ENCODE measurements at regions not wholly inside any gene's neighbourhood (a gene's known extent, or its start where the extent isn't known, plus 50 kb on each side); places are given as distances from the start of the nearest gene placed in this dataset.

DNA sequence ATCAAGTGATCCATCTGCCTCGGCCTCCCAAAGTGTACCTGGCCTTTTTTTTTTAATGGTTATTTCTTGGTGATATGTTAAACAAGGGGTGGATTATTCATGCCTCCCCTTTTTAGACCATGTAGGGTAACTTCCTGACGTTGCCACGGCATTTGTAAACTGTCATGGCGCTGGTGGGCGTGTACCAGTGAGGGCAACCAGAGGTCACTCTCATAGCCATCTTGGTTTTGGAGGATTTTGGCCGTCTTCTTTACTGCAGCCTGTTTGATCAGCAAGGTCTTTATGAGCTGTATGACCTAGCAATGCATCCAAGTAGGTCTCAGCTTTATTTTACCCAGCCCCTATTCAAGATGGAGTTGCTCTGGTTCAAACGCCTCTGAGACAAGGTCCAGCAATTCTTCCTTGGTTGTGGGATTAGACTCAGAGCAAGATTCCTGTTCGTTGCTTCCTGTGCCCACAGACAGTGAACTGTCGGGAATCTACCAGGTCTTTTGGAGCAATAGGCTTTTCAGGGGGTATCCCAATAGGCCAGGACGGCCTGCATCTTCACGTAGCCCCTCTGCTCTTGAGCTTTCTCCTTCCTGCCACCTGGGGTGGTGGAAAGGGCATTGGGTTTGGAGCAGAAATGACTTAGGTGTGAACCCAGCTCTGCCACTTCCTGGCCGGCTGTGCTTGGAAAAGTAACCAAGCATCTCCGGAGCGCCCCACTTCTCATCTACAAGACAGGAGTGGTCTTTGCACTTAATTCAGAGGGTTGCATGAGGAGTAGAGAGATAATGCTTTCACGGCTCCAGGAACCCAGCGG lies 52.9 kb upstream of the SEC14L1 start:
- WGBS (ENCODE audit: missing lambda C conversion rate) = 53% methylated on average over 16 of the region's 16 CpGs
- CTCF ChIA-PET = interaction anchor here (0.6 to 6.8 kb wide), 69 partner anchors 10 to 1034 kb away, joined by 3 to 121 read pairs (median 5); partner anchors contain the start of genes MGAT5B and SEC14L1
- 0 out of 2 replicates have a peak, but pooled peaks have one; percentile 15 for TF ChIP-seq TFCP2L1 (CRISPR knock-in tag; IDR thresholded peaks at IDR 0.05)
- no peak for TF ChIP-seq CEBPB (IDR thresholded peaks at IDR 0.05)
- TF ChIP-seq, protein P1, sequence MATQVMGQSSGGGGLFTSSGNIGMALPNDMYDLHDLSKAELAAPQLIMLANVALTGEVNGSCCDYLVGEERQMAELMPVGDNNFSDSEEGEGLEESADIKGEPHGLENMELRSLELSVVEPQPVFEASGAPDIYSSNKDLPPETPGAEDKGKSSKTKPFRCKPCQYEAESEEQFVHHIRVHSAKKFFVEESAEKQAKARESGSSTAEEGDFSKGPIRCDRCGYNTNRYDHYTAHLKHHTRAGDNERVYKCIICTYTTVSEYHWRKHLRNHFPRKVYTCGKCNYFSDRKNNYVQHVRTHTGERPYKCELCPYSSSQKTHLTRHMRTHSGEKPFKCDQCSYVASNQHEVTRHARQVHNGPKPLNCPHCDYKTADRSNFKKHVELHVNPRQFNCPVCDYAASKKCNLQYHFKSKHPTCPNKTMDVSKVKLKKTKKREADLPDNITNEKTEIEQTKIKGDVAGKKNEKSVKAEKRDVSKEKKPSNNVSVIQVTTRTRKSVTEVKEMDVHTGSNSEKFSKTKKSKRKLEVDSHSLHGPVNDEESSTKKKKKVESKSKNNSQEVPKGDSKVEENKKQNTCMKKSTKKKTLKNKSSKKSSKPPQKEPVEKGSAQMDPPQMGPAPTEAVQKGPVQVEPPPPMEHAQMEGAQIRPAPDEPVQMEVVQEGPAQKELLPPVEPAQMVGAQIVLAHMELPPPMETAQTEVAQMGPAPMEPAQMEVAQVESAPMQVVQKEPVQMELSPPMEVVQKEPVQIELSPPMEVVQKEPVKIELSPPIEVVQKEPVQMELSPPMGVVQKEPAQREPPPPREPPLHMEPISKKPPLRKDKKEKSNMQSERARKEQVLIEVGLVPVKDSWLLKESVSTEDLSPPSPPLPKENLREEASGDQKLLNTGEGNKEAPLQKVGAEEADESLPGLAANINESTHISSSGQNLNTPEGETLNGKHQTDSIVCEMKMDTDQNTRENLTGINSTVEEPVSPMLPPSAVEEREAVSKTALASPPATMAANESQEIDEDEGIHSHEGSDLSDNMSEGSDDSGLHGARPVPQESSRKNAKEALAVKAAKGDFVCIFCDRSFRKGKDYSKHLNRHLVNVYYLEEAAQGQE (IDR thresholded peaks at IDR 0.05) = no peak
- TF ChIP-seq ZFP36 (IDR thresholded peaks at IDR 0.05; ENCODE audit: borderline replicate concordance, partially characterized antibody) = no peak
- TF ChIP-seq KDM5A (IDR thresholded peaks at IDR 0.05) = no peak
- peak; percentile 82 for TF ChIP-seq EHF (CRISPR knock-in tag; IDR thresholded peaks at IDR 0.05)
- TF ChIP-seq, protein P2, sequence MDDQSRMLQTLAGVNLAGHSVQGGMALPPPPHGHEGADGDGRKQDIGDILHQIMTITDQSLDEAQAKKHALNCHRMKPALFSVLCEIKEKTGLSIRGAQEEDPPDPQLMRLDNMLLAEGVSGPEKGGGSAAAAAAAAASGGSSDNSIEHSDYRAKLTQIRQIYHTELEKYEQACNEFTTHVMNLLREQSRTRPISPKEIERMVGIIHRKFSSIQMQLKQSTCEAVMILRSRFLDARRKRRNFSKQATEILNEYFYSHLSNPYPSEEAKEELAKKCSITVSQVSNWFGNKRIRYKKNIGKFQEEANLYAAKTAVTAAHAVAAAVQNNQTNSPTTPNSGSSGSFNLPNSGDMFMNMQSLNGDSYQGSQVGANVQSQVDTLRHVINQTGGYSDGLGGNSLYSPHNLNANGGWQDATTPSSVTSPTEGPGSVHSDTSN (IDR thresholded peaks at IDR 0.05) = no peak
- TF ChIP-seq HOXB5 (CRISPR knock-in tag; IDR thresholded peaks at IDR 0.05) = 0 out of 2 replicates have a peak, but pooled peaks have one; percentile 73
- TF ChIP-seq, protein P3, sequence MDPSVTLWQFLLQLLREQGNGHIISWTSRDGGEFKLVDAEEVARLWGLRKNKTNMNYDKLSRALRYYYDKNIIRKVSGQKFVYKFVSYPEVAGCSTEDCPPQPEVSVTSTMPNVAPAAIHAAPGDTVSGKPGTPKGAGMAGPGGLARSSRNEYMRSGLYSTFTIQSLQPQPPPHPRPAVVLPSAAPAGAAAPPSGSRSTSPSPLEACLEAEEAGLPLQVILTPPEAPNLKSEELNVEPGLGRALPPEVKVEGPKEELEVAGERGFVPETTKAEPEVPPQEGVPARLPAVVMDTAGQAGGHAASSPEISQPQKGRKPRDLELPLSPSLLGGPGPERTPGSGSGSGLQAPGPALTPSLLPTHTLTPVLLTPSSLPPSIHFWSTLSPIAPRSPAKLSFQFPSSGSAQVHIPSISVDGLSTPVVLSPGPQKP (IDR thresholded peaks at IDR 0.05; ENCODE audit: low read depth, low read length) = no peak
- peak; percentile 85 for TF ChIP-seq HOXB13 (CRISPR knock-in tag; IDR thresholded peaks at IDR 0.05; ENCODE audit: low read depth)
- TF ChIP-seq HOXA7 (CRISPR knock-in tag; IDR thresholded peaks at IDR 0.05) = no peak
- TF ChIP-seq PHF8 (IDR thresholded peaks at IDR 0.05; ENCODE audit: borderline replicate concordance, low read depth) = no peak
- TF ChIP-seq MAZ (IDR thresholded peaks at IDR 0.05; ENCODE audit: borderline replicate concordance, low read depth, low read length) = no peak
- no peak for TF ChIP-seq RAD21 (conservative IDR thresholded peaks at IDR 0.05 in 1 of 2, IDR thresholded peaks at IDR 0.05 in 1 of 2)
- no peak for TF ChIP-seq HDAC2 (IDR thresholded peaks at IDR 0.05)
- no peak for TF ChIP-seq CHD4 (IDR thresholded peaks at IDR 0.05; ENCODE audit: borderline replicate concordance)
- TF ChIP-seq MYC (IDR thresholded peaks at IDR 0.05; ENCODE audit: borderline replicate concordance, low read length) = no peak
- no peak for TF ChIP-seq MAFK (IDR thresholded peaks at IDR 0.05; ENCODE audit: partially characterized antibody)
- TF ChIP-seq RNF2 (IDR thresholded peaks at IDR 0.05; ENCODE audit: borderline replicate concordance, low read depth) = no peak
- TF ChIP-seq ZSCAN20 (CRISPR knock-in tag; IDR thresholded peaks at IDR 0.05) = no peak
- TF ChIP-seq FOSL2 (IDR thresholded peaks at IDR 0.05) = no peak
- TF ChIP-seq FOSL2 (CRISPR knock-in tag; IDR thresholded peaks at IDR 0.05) = no peak
- TF ChIP-seq ZNF302 (CRISPR knock-in tag; IDR thresholded peaks at IDR 0.05) = peak; percentile 79
- no peak for TF ChIP-seq CBX8 (IDR thresholded peaks at IDR 0.05)
- no peak for TF ChIP-seq POLR2A (IDR thresholded peaks at IDR 0.05; ENCODE audit: low read length)
- TF ChIP-seq FOXS1 (CRISPR knock-in tag; IDR thresholded peaks at IDR 0.05) = 0 out of 2 replicates have a peak, but pooled peaks have one; percentile 42
- TF ChIP-seq, protein P4, sequence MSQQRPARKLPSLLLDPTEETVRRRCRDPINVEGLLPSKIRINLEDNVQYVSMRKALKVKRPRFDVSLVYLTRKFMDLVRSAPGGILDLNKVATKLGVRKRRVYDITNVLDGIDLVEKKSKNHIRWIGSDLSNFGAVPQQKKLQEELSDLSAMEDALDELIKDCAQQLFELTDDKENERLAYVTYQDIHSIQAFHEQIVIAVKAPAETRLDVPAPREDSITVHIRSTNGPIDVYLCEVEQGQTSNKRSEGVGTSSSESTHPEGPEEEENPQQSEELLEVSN (IDR thresholded peaks at IDR 0.05; ENCODE audit: borderline replicate concordance, low read depth) = no peak
- TF ChIP-seq, protein P5, sequence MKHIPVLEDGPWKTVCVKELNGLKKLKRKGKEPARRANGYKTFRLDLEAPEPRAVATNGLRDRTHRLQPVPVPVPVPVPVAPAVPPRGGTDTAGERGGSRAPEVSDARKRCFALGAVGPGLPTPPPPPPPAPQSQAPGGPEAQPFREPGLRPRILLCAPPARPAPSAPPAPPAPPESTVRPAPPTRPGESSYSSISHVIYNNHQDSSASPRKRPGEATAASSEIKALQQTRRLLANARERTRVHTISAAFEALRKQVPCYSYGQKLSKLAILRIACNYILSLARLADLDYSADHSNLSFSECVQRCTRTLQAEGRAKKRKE (CRISPR knock-in tag; IDR thresholded peaks at IDR 0.05; ENCODE audit: low read depth) = no peak
- no peak for TF ChIP-seq RCOR1 (IDR thresholded peaks at IDR 0.05; ENCODE audit: low read depth, low read length)
- TF ChIP-seq, protein P6, sequence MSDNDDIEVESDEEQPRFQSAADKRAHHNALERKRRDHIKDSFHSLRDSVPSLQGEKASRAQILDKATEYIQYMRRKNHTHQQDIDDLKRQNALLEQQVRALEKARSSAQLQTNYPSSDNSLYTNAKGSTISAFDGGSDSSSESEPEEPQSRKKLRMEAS (IDR thresholded peaks at IDR 0.05) = no peak
- no peak for TF ChIP-seq JUNB (IDR thresholded peaks at IDR 0.05)
- TF ChIP-seq CBX2 (IDR thresholded peaks at IDR 0.05; ENCODE audit: borderline replicate concordance, low read depth) = no peak
- no peak for TF ChIP-seq EP300 (IDR thresholded peaks at IDR 0.05)
- 0 out of 2 replicates have a peak, but pooled peaks have one; percentile 34 for TF ChIP-seq NPAS2 (CRISPR knock-in tag; IDR thresholded peaks at IDR 0.05; ENCODE audit: borderline replicate concordance)

More for the DNA sequence above, 52.9 kb upstream of the SEC14L1 start:
- ATAC-seq (peak; percentile 1 to 16; a peak in 2 of 6 replicates), DNase-seq (ENCODE audit: low read depth in 1 of 2, low spot score in 1 of 2) (no peak), FAIRE-seq (no peak)
- POLR2A ChIA-PET = interaction anchor here (0.5 to 1.8 kb wide), 16 partner anchors 9 to 871 kb away, joined by 3 to 12 read pairs (median 4); partner anchors contain the start of genes SEC14L1 and TNRC6C
- Histone ChIP-seq H3K9me3 (no peaks in the 10 kb centered on the region), H3K27ac (peak overlapping the region; percentile 96 to 100), H3K4me3 (peak overlapping the region; percentile 99), H3K4me1 (peaks cover 28% of the 10 kb centered on the region), H3K4me2 (peak overlapping the region; percentile 73)

All from A549 (cell line).